Fibroblast of lung (primary cell): ENCODE measurements at regions not wholly inside any gene's neighbourhood (a gene's known extent, or its start where the extent isn't known, plus 50 kb on each side); places are given as distances from the start of the nearest gene placed in this dataset.

Source experiments
- DNase-seq, 2 donors: peaks; one replicate each; pipeline versions ENCODE4 v3.0.0 to v3.0.0-alpha.2; 2010; ENCODE audit warnings: low read depth in 2 of 2
- H2AFZ ChIP-seq: 2 replicates; pipeline ENCODE4 v1.5.1; 2012; ENCODE audit warnings: low read length, control low read depth, inconsistent platforms
- H3K27ac ChIP-seq: 2 replicates; pipeline ENCODE4 v1.5.1; 2011; ENCODE audit warnings: low read length, control low read depth; ENCODE audit not compliant: insufficient read depth
- H3K27me3 ChIP-seq: 2 replicates; pipeline ENCODE4 v1.5.1; 2011; ENCODE audit warnings: mild to moderate bottlenecking, low read length; ENCODE audit not compliant: control insufficient read depth, insufficient read depth
- H3K36me3 ChIP-seq: 2 replicates; pipeline ENCODE4 v1.5.1; 2011; ENCODE audit warnings: low read length; ENCODE audit not compliant: control insufficient read depth, insufficient read depth
- H3K4me1 ChIP-seq: 2 replicates; pipeline ENCODE4 v1.5.1; 2011; ENCODE audit warnings: low read length; ENCODE audit not compliant: control insufficient read depth, insufficient read depth; ENCODE audit errors: extremely low read depth
- H3K4me2 ChIP-seq: 2 replicates; pipeline ENCODE4 v1.5.1; 2011; ENCODE audit warnings: low read length, control low read depth; ENCODE audit not compliant: insufficient read depth; ENCODE audit errors: extremely low read depth
- H3K4me3 ChIP-seq, 4 experiments: fragments of 200-600 bp in 1 of 4; sonication (generic) in 1 of 4; replicated peaks in 1 of 4; 2 replicates each; pipeline ENCODE4 v1.5.1; 2011 to 2016; ENCODE audit warnings: low read length in 4 of 4, low read depth in 3 of 4, mild to moderate bottlenecking in 3 of 4, control low read depth in 2 of 4, inconsistent platforms in 1 of 4, mixed read lengths in 1 of 4; ENCODE audit not compliant: insufficient read depth in 1 of 4; ENCODE audit errors: control extremely low read depth in 1 of 4
- H3K79me2 ChIP-seq: 2 replicates; pipeline ENCODE4 v1.5.1; 2012; ENCODE audit warnings: mild to moderate bottlenecking, low read length, inconsistent platforms; ENCODE audit not compliant: control insufficient read depth, insufficient read depth
- H3K9ac ChIP-seq: 2 replicates; pipeline ENCODE4 v1.5.1; 2011; ENCODE audit warnings: mild to moderate bottlenecking, low read length, control low read depth; ENCODE audit not compliant: insufficient read depth
- H3K9me3 ChIP-seq: 2 replicates; pipeline ENCODE4 v1.5.1; 2012; ENCODE audit warnings: low read depth, low read length; ENCODE audit not compliant: control insufficient read depth, insufficient read depth
- H4K20me1 ChIP-seq: 2 replicates; pipeline ENCODE4 v1.5.1; 2011; ENCODE audit warnings: low read length; ENCODE audit not compliant: control insufficient read depth, insufficient read depth; ENCODE audit errors: extremely low read depth
- EZH2 ChIP-seq: IDR thresholded peaks from 2 replicates; pipeline ENCODE4 v1.5.1; 2012; ENCODE audit warnings: low read length, control low read depth, mild to moderate bottlenecking; ENCODE audit errors: missing control alignments
- TF ChIP-seq, protein P1 (sequence below), 2 donors: IDR thresholded peaks in 1 of 2; conservative IDR thresholded peaks in 1 of 2; 1 replicate in 1 of 2; 2 replicates in 1 of 2; pipeline ENCODE4 v1.5.1; 2011 to 2012; ENCODE audit warnings: low read length in 2 of 2, control low read depth in 1 of 2, inconsistent platforms in 1 of 2, low read depth in 1 of 2, mild to moderate bottlenecking in 1 of 2

DNA sequence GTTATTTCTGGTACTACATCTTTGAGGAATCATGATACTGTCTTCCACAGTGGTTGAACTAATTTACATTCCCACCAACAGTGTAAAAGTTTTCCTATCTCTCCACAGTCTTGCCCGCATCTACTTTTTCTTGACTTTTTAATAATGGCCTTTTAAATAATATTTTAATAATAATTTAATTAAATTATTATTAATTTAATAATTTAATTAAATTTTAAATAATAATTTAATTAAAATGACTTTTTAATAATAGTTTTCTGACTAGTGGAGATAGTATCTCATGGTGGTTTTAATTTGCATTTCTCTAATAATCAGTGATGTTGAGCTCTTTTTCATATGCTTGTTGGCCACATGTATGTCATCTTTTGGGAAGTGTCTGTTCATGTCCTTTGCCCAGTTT lies 1395.0 kb upstream of the ADGRL3 start:
- Histone ChIP-seq H3K4me3 (no peak overlapping the region), H3K4me1 (no peaks in the 10 kb centered on the region), H3K79me2 (no peaks in the 10 kb centered on the region), H3K9ac (no peak overlapping the region), H3K9me3 (no peaks in the 10 kb centered on the region), H2AFZ (no peak overlapping the region), H3K4me2 (no peak overlapping the region), H4K20me1 (no peaks in the 10 kb centered on the region), H3K27me3 (no peaks in the 10 kb centered on the region), H3K36me3 (no peaks in the 10 kb centered on the region), H3K27ac (no peak overlapping the region)
- TF ChIP-seq EZH2 = no peak
- TF ChIP-seq, protein P1, sequence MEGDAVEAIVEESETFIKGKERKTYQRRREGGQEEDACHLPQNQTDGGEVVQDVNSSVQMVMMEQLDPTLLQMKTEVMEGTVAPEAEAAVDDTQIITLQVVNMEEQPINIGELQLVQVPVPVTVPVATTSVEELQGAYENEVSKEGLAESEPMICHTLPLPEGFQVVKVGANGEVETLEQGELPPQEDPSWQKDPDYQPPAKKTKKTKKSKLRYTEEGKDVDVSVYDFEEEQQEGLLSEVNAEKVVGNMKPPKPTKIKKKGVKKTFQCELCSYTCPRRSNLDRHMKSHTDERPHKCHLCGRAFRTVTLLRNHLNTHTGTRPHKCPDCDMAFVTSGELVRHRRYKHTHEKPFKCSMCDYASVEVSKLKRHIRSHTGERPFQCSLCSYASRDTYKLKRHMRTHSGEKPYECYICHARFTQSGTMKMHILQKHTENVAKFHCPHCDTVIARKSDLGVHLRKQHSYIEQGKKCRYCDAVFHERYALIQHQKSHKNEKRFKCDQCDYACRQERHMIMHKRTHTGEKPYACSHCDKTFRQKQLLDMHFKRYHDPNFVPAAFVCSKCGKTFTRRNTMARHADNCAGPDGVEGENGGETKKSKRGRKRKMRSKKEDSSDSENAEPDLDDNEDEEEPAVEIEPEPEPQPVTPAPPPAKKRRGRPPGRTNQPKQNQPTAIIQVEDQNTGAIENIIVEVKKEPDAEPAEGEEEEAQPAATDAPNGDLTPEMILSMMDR (conservative IDR thresholded peaks at IDR 0.05 in 1 of 2, IDR thresholded peaks at IDR 0.05 in 1 of 2; ENCODE audit: low read depth in 1 of 2, low read length in 2 of 2) = no peak
- no peak for DNase-seq

DNA sequence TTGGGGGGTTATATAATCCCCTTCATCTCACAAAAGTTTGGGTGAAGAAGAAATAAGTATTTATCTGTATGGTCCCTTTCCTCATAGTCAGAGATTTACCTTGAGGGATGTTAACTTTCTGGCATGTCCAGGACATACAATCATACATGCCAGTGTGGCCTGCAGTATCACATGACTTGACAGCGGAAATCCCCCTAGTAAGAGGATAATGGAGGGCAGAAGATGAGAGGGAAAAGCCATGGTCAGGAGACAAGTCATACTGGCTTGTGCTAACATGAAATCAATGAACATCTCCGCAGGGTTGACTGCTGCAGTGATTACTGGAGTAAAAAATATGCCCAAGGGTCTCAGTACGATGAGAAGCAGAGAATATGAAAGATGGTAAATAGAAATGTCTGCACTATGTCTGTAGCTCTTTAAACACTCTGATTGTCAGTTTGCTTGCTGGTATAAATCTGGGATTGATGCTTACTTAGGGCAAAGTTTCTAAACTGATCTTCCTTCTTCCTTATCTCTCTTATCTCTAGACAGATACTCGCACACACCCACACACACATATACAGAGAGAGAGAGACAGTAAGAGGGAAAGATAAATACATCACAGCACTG lies 1385.6 kb upstream of the ADGRL3 start:
- H3K4me1 ChIP-seq = no peaks in the 10 kb centered on the region
- TF ChIP-seq, protein P1 (conservative IDR thresholded peaks at IDR 0.05 in 1 of 2, IDR thresholded peaks at IDR 0.05 in 1 of 2; ENCODE audit: low read depth in 1 of 2, low read length in 2 of 2) = no peak
- TF ChIP-seq EZH2 = no peak
- DNase-seq = no peak

DNA sequence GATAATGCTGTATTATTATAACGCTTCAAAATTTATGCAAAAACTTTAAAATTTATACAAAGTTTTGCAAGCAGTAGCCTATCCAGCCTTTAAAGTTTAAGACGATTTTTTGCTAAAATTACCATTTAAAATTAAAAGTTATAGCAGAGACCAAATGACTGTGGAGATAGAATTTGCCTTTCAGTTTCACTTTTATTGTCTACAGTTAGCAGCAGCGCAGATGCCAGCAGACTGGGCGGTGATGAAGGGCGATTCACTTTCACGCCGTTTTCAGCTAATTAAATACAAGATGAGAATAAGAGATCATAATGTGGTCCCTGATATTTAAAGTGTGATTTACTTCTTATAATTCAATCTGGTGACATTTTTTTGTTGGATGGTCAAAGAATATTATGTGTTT lies 1381.5 kb upstream of the ADGRL3 start:
- H3K36me3 ChIP-seq = no peaks in the 10 kb centered on the region
- peak; percentile 6 to 23 for DNase-seq
- no peak for TF ChIP-seq EZH2
- TF ChIP-seq, protein P1 (conservative IDR thresholded peaks at IDR 0.05 in 1 of 2, IDR thresholded peaks at IDR 0.05 in 1 of 2; ENCODE audit: low read depth in 1 of 2, low read length in 2 of 2) = no peak
- H2AFZ ChIP-seq = no peak overlapping the region
- no peaks in the 10 kb centered on the region for H3K9me3 ChIP-seq
- no peaks in the 10 kb centered on the region for H3K79me2 ChIP-seq
- H3K27me3 ChIP-seq = no peaks in the 10 kb centered on the region
- no peak overlapping the region for H3K27ac ChIP-seq
- no peaks in the 10 kb centered on the region for H4K20me1 ChIP-seq
- no peaks in the 10 kb centered on the region for H3K4me1 ChIP-seq
- H3K4me2 ChIP-seq = no peak overlapping the region
- H3K9ac ChIP-seq = no peak overlapping the region
- peak overlapping the region in 1 of 4 experiments; percentile 32 for H3K4me3 ChIP-seq

More for the DNA sequence above, 1385.6 kb upstream of the ADGRL3 start:
- Histone ChIP-seq H3K27me3 (no peaks in the 10 kb centered on the region), H3K4me2 (no peak overlapping the region), H3K79me2 (no peaks in the 10 kb centered on the region), H3K9me3 (no peaks in the 10 kb centered on the region), H3K27ac (no peak overlapping the region), H3K4me3 (no peak overlapping the region), H3K9ac (no peak overlapping the region), H3K36me3 (no peaks in the 10 kb centered on the region), H2AFZ (no peak overlapping the region), H4K20me1 (no peaks in the 10 kb centered on the region)
